Gastrocnemius medialis (tissue), 4 donors: ENCODE measurements at regions not wholly inside any gene's neighbourhood (a gene's known extent, or its start where the extent isn't known, plus 50 kb on each side); places are given as distances from the start of the nearest gene placed in this dataset.

Experiments used
- ATAC-seq, 2 donors: fragments of 150-250 bp; one replicate each; pipeline ENCODE4 v1.9.1; 2016
- DNase-seq, 2 donors: peaks; one replicate each; pipeline ENCODE4 v3.0.0-alpha.2; 2019
- H3K27ac ChIP-seq, 4 donors: fragments of 200-600 bp; sonication (generic); 1 replicate in 1 of 4; 2 replicates in 3 of 4; pipeline ENCODE4 v1.5.1; 2016 to 2018; ENCODE audit warnings: mild to moderate bottlenecking in 2 of 4, moderate library complexity in 1 of 4
- H3K27me3 ChIP-seq, 3 donors: fragments of 200-600 bp; sonication (generic) in 2 of 3; 1 replicate in 1 of 3; 2 replicates in 2 of 3; pipeline versions ENCODE4 v1.5.1 to v1.6.0; 2016 to 2019; ENCODE audit warnings: mild to moderate bottlenecking in 1 of 3, moderate library complexity in 1 of 3
- H3K36me3 ChIP-seq, 2 donors: fragments of 200-600 bp; sonication (generic) in 1 of 2; one replicate each; pipeline ENCODE4 v1.5.1; 2017 to 2018
- H3K4me1 ChIP-seq, 2 donors: fragments of 200-600 bp; sonication (generic) in 1 of 2; one replicate each; pipeline ENCODE4 v1.5.1; 2016 to 2017; ENCODE audit warnings: mild to moderate bottlenecking in 2 of 2
- H3K4me3 ChIP-seq, 4 donors: fragments of 200-600 bp; sonication (generic) in 3 of 4; 1 replicate in 1 of 4; 2 replicates in 3 of 4; pipeline ENCODE4 v1.5.1; 2016 to 2019; ENCODE audit warnings: mild to moderate bottlenecking in 2 of 4
- H3K9me3 ChIP-seq, 3 donors: fragments of 200-600 bp; sonication (generic) in 2 of 3; 1 replicate in 1 of 3; 2 replicates in 2 of 3; pipeline ENCODE4 v1.5.1; 2016 to 2019
- CTCF ChIP-seq, 5 experiments: fragments of 450-650 bp in 3 of 5; fragments of 200-600 bp in 2 of 5; sonication (generic) in 2 of 5; IDR thresholded peaks in 4 of 5; conservative IDR thresholded peaks in 1 of 5; 1 replicate in 4 of 5; 2 replicates in 1 of 5; pipeline ENCODE4 v1.5.1; 2016 to 2019; ENCODE audit warnings: antibody characterized with exemption in 5 of 5, mild to moderate bottlenecking in 3 of 5, moderate library complexity in 3 of 5
- POLR2A ChIP-seq, 2 donors: fragments of 450-650 bp; IDR thresholded peaks; one replicate each; pipeline ENCODE4 v1.6.1; 2017; ENCODE audit warnings: antibody characterized with exemption in 2 of 2, mild to moderate bottlenecking in 2 of 2, moderate library complexity in 2 of 2
- in situ Hi-C, 4 donors: fragments of 200-750 bp; cut with MboI; loops; one replicate each; pipeline versions ENCODE4 v1.15.0 to v1.8.0; 2017; ENCODE audit warnings: low sequenced_read_pairs in 4 of 4
- intact Hi-C: fragments of 100-400 bp; cut with DNase I; formaldehyde crosslinking; loops from one replicate; pipeline ENCODE4 v1.15.1; 2023; ENCODE audit warnings: low total_unique reads

- no peak overlapping the region for H3K27ac ChIP-seq
- no peaks in the 10 kb centered on the region for H3K27me3 ChIP-seq
- no peaks in the 10 kb centered on the region for H3K36me3 ChIP-seq
- intact Hi-C loops (no loop called here), in situ Hi-C loops (no loop called here)
- H3K9me3 ChIP-seq, result no peaks in the 10 kb centered on the region
- H3K4me1 ChIP-seq, result no peaks in the 10 kb centered on the region
- H3K4me3 ChIP-seq, result no peak overlapping the region
- no peak for ATAC-seq
- TF ChIP-seq POLR2A (IDR thresholded peaks at IDR 0.05), result no peak
- TF ChIP-seq CTCF (IDR thresholded peaks at IDR 0.05 in 4 of 5, conservative IDR thresholded peaks at IDR 0.05 in 1 of 5), result no peak
- DNase-seq, result no peak
Observed at GRCh38 chr21:26679284-26679683, 106.2 kb upstream of the CYYR1 start.

DNA sequence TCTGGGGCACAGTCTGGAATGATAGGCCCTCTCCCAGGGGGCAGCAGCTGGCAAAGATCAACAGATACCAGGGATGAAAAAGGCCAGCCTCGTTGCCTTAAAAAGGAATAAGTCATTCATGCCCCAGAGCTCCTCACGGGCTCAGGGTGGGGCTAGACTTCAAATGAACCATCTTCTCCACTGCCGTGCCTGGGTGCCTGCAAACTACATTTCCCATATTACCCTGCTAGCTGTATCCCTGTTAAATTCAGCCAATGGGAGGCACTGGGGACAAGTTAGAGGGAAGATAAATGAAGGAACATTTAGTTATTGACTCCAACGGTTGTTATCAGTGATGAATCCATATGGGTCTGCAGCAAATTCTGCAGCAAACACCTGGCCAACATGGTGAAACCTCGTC is 101.2 kb upstream of the CYYR1 start:
- ATAC-seq, result no peak
- in situ Hi-C loops (no loop called here), intact Hi-C loops (no loop called here)
- no peaks in the 10 kb centered on the region for H3K36me3 ChIP-seq
- H3K4me1 ChIP-seq, result no peaks in the 10 kb centered on the region
- H3K4me3 ChIP-seq, result no peak overlapping the region
- H3K27ac ChIP-seq, result no peak overlapping the region
- DNase-seq, result no peak
- TF ChIP-seq CTCF (IDR thresholded peaks at IDR 0.05 in 4 of 5, conservative IDR thresholded peaks at IDR 0.05 in 1 of 5) (no peak), POLR2A (IDR thresholded peaks at IDR 0.05) (no peak)
- H3K27me3 ChIP-seq, result no peaks in the 10 kb centered on the region
- H3K9me3 ChIP-seq, result no peaks in the 10 kb centered on the region

- DNase-seq (no peak), ATAC-seq (no peak)
- Histone ChIP-seq H3K27ac (no peak overlapping the region), H3K36me3 (no peaks in the 10 kb centered on the region), H3K4me1 (no peaks in the 10 kb centered on the region), H3K4me3 (no peak overlapping the region), H3K9me3 (no peaks in the 10 kb centered on the region), H3K27me3 (no peaks in the 10 kb centered on the region)
- in situ Hi-C loops (no loop called here), intact Hi-C loops (no loop called here)
- TF ChIP-seq CTCF (IDR thresholded peaks at IDR 0.05 in 4 of 5, conservative IDR thresholded peaks at IDR 0.05 in 1 of 5) (no peak), POLR2A (IDR thresholded peaks at IDR 0.05) (no peak)
Observed at GRCh38 chr21:26669215-26669764, 96.2 kb upstream of the CYYR1 start.

GRCh38 chr21:26659757-26660156 is 86.7 kb upstream of the CYYR1 start:
- H3K4me3 ChIP-seq, result no peak overlapping the region
- in situ Hi-C loops, result no loop called here
- H3K4me1 ChIP-seq, result no peaks in the 10 kb centered on the region
- H3K27me3 ChIP-seq, result no peaks in the 10 kb centered on the region
- H3K27ac ChIP-seq, result no peak overlapping the region
- intact Hi-C loops, result no loop called here
- no peak for DNase-seq
- TF ChIP-seq POLR2A (IDR thresholded peaks at IDR 0.05) (no peak), CTCF (IDR thresholded peaks at IDR 0.05 in 4 of 5, conservative IDR thresholded peaks at IDR 0.05 in 1 of 5) (no peak)
- no peaks in the 10 kb centered on the region for H3K9me3 ChIP-seq
- no peaks in the 10 kb centered on the region for H3K36me3 ChIP-seq
- ATAC-seq, result no peak

- Histone ChIP-seq H3K9me3 (no peaks in the 10 kb centered on the region), H3K4me3 (no peak overlapping the region), H3K27ac (no peak overlapping the region), H3K4me1 (no peaks in the 10 kb centered on the region), H3K27me3 (no peaks in the 10 kb centered on the region), H3K36me3 (no peaks in the 10 kb centered on the region)
- intact Hi-C loops (no loop called here), in situ Hi-C loops (no loop called here)
- TF ChIP-seq CTCF (IDR thresholded peaks at IDR 0.05 in 4 of 5, conservative IDR thresholded peaks at IDR 0.05 in 1 of 5), result no peak
- no peak for TF ChIP-seq POLR2A (IDR thresholded peaks at IDR 0.05)
- no peak for ATAC-seq
- no peak for DNase-seq
Observed at GRCh38 chr21:26659182-26659581, 86.1 kb upstream of the CYYR1 start.
